NT2/D1 (cell line): ENCODE measurements at regions not wholly inside any gene's neighbourhood (a gene's known extent, or its start where the extent isn't known, plus 50 kb on each side); places are given as distances from the start of the nearest gene placed in this dataset.

Experiments
- SUZ12 ChIP-seq: IDR thresholded peaks from 2 replicates; pipeline ENCODE4 v1.6.1; 2011; ENCODE audit not compliant: insufficient read length, insufficient read depth; ENCODE audit errors: extremely low read depth
- YY1 ChIP-seq: IDR thresholded peaks from 2 replicates; pipeline ENCODE4 v1.6.1; 2011; ENCODE audit not compliant: insufficient read length, insufficient read depth
- ZNF274 ChIP-seq: IDR thresholded peaks from 2 replicates; pipeline ENCODE4 v1.6.1; 2011; ENCODE audit warnings: mild to moderate bottlenecking, low read depth, low read length

DNA sequence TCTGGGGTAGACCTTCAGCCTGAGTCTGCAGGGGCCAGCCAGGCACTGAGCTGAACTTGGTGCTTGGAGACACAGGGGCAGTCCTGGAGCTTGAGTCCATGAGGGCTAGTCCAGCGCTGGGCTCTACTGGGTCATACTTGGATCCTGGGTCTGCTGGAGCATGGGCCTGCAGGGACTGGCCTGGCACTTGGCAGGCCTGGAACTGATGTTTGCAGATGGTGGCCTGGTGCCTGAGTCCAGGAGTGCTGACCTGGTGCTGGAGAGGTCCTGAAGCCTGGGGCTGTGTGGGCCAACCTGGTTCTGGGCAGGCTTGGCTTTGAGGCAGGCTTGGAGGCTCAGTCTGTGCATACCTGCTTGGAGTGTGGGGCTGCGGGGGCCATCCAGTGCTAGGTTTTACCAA is 143.4 kb upstream of the DSCAM start:
- TF ChIP-seq ZNF274 (no peak), SUZ12 (no peak), YY1 (no peak)
